HepG2 (cell line): ENCODE measurements at regions not wholly inside any gene's neighbourhood (a gene's known extent, or its start where the extent isn't known, plus 50 kb on each side); places are given as distances from the start of the nearest gene placed in this dataset.

Experiments used
- ATAC-seq: fragments of 200-7000 bp; cut with Tn5 transposase; 3 replicates; pipeline ENCODE4 v1.9.1; 2020; ENCODE audit warnings: mild to moderate bottlenecking, moderate library complexity
- BruUV-seq: library from RNA; stranded (reverse); fragments of 400-500 nt; replicated peaks from 2 replicates; lab custom pipeline; 2021; lab: Mats Ljungman, UMichigan
- CTCF ChIA-PET: fragments of 300-600 bp; formaldehyde crosslinking; extraction: SDS; loops from one replicate; lab custom pipeline; 2021; ENCODE audit warnings: low total read pairs, inconsistent platforms, low intra/inter-chr PET ratio; lab: Yijun Ruan, JAX
- POLR2A ChIA-PET: fragments of 350-600 bp; sonication (Branson Sonifier 250); formaldehyde crosslinking; loops from one replicate; lab custom pipeline; 2020; ENCODE audit warnings: antibody characterized with exemption, inconsistent platforms; lab: Yijun Ruan, JAX
- DNase-seq: peaks from one replicate; pipeline ENCODE4 v3.0.0-alpha.2; 2015; ENCODE audit warnings: low spot score
- FAIRE-seq: peaks from 3 replicates; lab custom pipeline; 2011; peaks lifted over from hg19 to GRCh38; lab: Jason Lieb, UNC
- H2AFZ ChIP-seq: one replicate; pipeline ENCODE4 v1.6.1; 2011; ENCODE audit warnings: low read length, inconsistent platforms
- H3K27ac ChIP-seq: fragments of 300-600 bp; 3 replicates; pipeline ENCODE4 v1.8.0; 2011; ENCODE audit warnings: mixed run types, mild to moderate bottlenecking, mixed read lengths, low read length, inconsistent platforms; ENCODE audit not compliant: insufficient read depth; ENCODE audit errors: extremely low read length
- H3K27me3 ChIP-seq, 2 experiments: fragments of 200-600 bp in 1 of 2; 2 replicates in 1 of 2; 3 replicates in 1 of 2; pipeline versions ENCODE4 v1.6.0 to v1.8.0; 2011; ENCODE audit warnings: low read length in 2 of 2, mild to moderate bottlenecking in 2 of 2, moderate library complexity in 2 of 2, inconsistent platforms in 1 of 2; ENCODE audit not compliant: insufficient read depth in 2 of 2, control insufficient read depth in 1 of 2
- H3K36me3 ChIP-seq, 2 experiments: fragments of 200-600 bp in 1 of 2; replicated peaks in 1 of 2; 2 replicates in 1 of 2; 3 replicates in 1 of 2; pipeline versions ENCODE4 v1.5.1 to v1.8.0; 2011; ENCODE audit warnings: low read length in 2 of 2, inconsistent platforms in 1 of 2; ENCODE audit not compliant: insufficient read depth in 2 of 2, control insufficient read depth in 1 of 2
- H3K4me1 ChIP-seq: 2 replicates; pipeline ENCODE4 v1.5.1; 2012; ENCODE audit warnings: low read length, inconsistent platforms; ENCODE audit not compliant: insufficient read depth
- H3K4me2 ChIP-seq: 2 replicates; pipeline ENCODE4 v1.6.0; 2011; ENCODE audit warnings: low read depth, low read length, inconsistent platforms
- H3K4me3 ChIP-seq, 3 experiments: fragments of 200-600 bp in 1 of 3; sonication (generic), shearing (Covaris generic) in 1 of 3; replicated peaks in 1 of 3; 2 replicates each; pipeline ENCODE4 v1.5.1; 2011 to 2016; ENCODE audit warnings: low read length in 3 of 3, inconsistent platforms in 2 of 3, low read depth in 2 of 3, mild to moderate bottlenecking in 2 of 3, control low read depth in 1 of 3, mixed read lengths in 1 of 3; ENCODE audit not compliant: insufficient read depth in 1 of 3
- H3K79me2 ChIP-seq: one replicate; pipeline ENCODE4 v1.6.1; 2011; ENCODE audit warnings: low read length, inconsistent platforms; ENCODE audit not compliant: insufficient read depth
- H3K9ac ChIP-seq: 2 replicates; pipeline ENCODE4 v1.6.0; 2011; ENCODE audit warnings: mild to moderate bottlenecking, low read depth, low read length, inconsistent platforms; ENCODE audit not compliant: insufficient read depth
- H3K9me3 ChIP-seq: 2 replicates; pipeline ENCODE4 v1.5.1; 2012; ENCODE audit warnings: mild to moderate bottlenecking, low read length
- H4K20me1 ChIP-seq: 2 replicates; pipeline ENCODE4 v1.6.0; 2011; ENCODE audit warnings: inconsistent platforms, mild to moderate bottlenecking, low read length, moderate library complexity; ENCODE audit not compliant: insufficient read depth
- ARID2 ChIP-seq: sonication (generic); formaldehyde crosslinking; IDR thresholded peaks from 2 replicates; pipeline ENCODE4 v1.8.1; 2022; ENCODE audit warnings: mild to moderate bottlenecking, missing genetic modification reagents, borderline replicate concordance
- CENPBD1 ChIP-seq: sonication (generic); formaldehyde crosslinking; IDR thresholded peaks from 2 replicates; pipeline ENCODE4 v1.8.0; 2022; ENCODE audit warnings: missing genetic modification reagents, low read depth, mild to moderate bottlenecking, borderline replicate concordance
- ELF3 ChIP-seq: IDR thresholded peaks from 2 replicates; pipeline ENCODE4 v1.6.1; 2016; ENCODE audit warnings: missing genetic modification reagents, missing compliant biosample characterization
- HOXD1 ChIP-seq: sonication (generic); formaldehyde crosslinking; IDR thresholded peaks from 2 replicates; pipeline ENCODE4 v1.5.0; 2020; ENCODE audit warnings: missing genetic modification reagents
- ISL2 ChIP-seq: sonication (generic); formaldehyde crosslinking; IDR thresholded peaks from 2 replicates; pipeline ENCODE4 v1.5.0; 2020; ENCODE audit warnings: missing genetic modification reagents
- JUND ChIP-seq: sonication (generic); formaldehyde crosslinking; IDR thresholded peaks from 2 replicates; pipeline ENCODE4 v1.8.0; 2022; ENCODE audit warnings: mild to moderate bottlenecking, missing genetic modification reagents
- PAXIP1 ChIP-seq: sonication (generic); formaldehyde crosslinking; conservative IDR thresholded peaks from 2 replicates; pipeline ENCODE4 v1.4.0; 2020; ENCODE audit warnings: mild to moderate bottlenecking, missing genetic modification reagents, moderate library complexity
- RBM39 ChIP-seq: fragments of 200-400 bp; formaldehyde crosslinking; IDR thresholded peaks from one replicate; pipeline ENCODE4 v1.6.1; 2018; ENCODE audit warnings: antibody characterized with exemption, mild to moderate bottlenecking, low read depth, low read length; ENCODE audit not compliant: poor library complexity, severe bottlenecking
- RFXANK ChIP-seq: IDR thresholded peaks from 2 replicates; pipeline ENCODE4 v1.6.1; 2016
- SOX6 ChIP-seq, 2 experiments: fragments of 450-650 bp in 1 of 2; sonication (generic) in 1 of 2; formaldehyde crosslinking in 1 of 2; IDR thresholded peaks; 2 replicates each; pipeline versions ENCODE4 v1.4.0 to v1.6.1; 2017 to 2020; ENCODE audit warnings: antibody characterized with exemption in 1 of 2, mild to moderate bottlenecking in 1 of 2, missing genetic modification reagents in 1 of 2
- XBP1 ChIP-seq: sonication (generic); formaldehyde crosslinking; IDR thresholded peaks from 2 replicates; pipeline ENCODE4 v1.5.0; 2020; ENCODE audit warnings: missing genetic modification reagents
- ZFP90 ChIP-seq: sonication (generic); formaldehyde crosslinking; IDR thresholded peaks from 2 replicates; pipeline ENCODE4 v1.8.0; 2022; ENCODE audit warnings: missing genetic modification reagents, mild to moderate bottlenecking, inconsistent platforms, borderline replicate concordance
- ZNF124 ChIP-seq: sonication (generic); formaldehyde crosslinking; IDR thresholded peaks from 2 replicates; pipeline ENCODE4 v1.4.0; 2020; ENCODE audit warnings: missing genetic modification reagents
- ZNF354B ChIP-seq: sonication (generic); formaldehyde crosslinking; IDR thresholded peaks from 2 replicates; pipeline ENCODE4 v1.8.0; 2022; ENCODE audit warnings: mild to moderate bottlenecking, missing genetic modification reagents
- ZNF446 ChIP-seq: sonication (generic); formaldehyde crosslinking; IDR thresholded peaks from 2 replicates; pipeline ENCODE4 v1.5.0; 2020; ENCODE audit warnings: mild to moderate bottlenecking, missing genetic modification reagents
- ZNF589 ChIP-seq: sonication (generic); formaldehyde crosslinking; conservative IDR thresholded peaks from 2 replicates; pipeline ENCODE4 v1.8.0; 2022; ENCODE audit warnings: mild to moderate bottlenecking, moderate library complexity, missing genetic modification reagents
- ZNF672 ChIP-seq: sonication (generic); formaldehyde crosslinking; IDR thresholded peaks from 2 replicates; pipeline ENCODE4 v1.8.1; 2022; ENCODE audit warnings: missing genetic modification reagents
- ZNF768 ChIP-seq: sonication (generic); formaldehyde crosslinking; IDR thresholded peaks from 2 replicates; pipeline ENCODE4 v1.4.0; 2020; ENCODE audit warnings: missing genetic modification reagents
- ZNF841 ChIP-seq: sonication (generic); formaldehyde crosslinking; IDR thresholded peaks from 2 replicates; pipeline ENCODE4 v1.8.1; 2023; ENCODE audit warnings: missing genetic modification reagents, borderline replicate concordance
- ZSCAN9 ChIP-seq: IDR thresholded peaks from 2 replicates; pipeline ENCODE4 v1.6.1; 2016; ENCODE audit warnings: borderline replicate concordance
- WGBS: methylation state at CpG from one replicate; pipeline ENCODE4 v1.1.6; 2017; ENCODE audit warnings: low lambda C conversion rate; 5-methylcytosine and 5-hydroxymethylcytosine counted together
- in situ Hi-C: cut with HindIII; loops from 2 replicates; pipeline ENCODE4 v1.10.0; 2017; ENCODE audit warnings: low pct_unique_long_range_greater_than_20kb; ENCODE audit not compliant: extremely low pct_ligation_motif_present
- intact Hi-C: fragments of 100-400 bp; cut with micrococcal nuclease; formaldehyde crosslinking; loops from one replicate; pipeline ENCODE4 v1.10.0; 2022; ENCODE audit not compliant: unreplicated experiment

DNA sequence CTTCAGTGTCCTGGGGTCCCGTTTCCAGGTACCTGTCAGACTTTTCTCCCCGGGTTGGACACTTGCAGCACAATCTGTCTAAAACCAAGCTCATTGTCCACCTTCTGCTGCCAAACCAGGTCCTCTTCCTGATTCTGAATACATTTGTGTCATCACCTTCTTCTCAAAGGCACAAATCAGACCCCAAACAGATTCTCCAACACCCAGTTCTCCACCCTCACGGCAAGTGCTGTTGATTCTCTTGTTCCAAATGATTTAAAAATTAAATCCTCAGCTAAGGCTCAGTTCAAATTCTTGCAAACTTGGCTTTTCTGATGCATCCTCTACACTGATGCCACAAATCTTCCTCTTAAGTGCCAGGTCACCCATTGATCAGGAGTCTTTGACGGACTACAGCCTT lies 122.5 kb upstream of the LDB2 start:
- intact Hi-C loops, result no loop called here
- in situ Hi-C loops, result no loop called here
- no TSS peak for BruUV-seq

DNA sequence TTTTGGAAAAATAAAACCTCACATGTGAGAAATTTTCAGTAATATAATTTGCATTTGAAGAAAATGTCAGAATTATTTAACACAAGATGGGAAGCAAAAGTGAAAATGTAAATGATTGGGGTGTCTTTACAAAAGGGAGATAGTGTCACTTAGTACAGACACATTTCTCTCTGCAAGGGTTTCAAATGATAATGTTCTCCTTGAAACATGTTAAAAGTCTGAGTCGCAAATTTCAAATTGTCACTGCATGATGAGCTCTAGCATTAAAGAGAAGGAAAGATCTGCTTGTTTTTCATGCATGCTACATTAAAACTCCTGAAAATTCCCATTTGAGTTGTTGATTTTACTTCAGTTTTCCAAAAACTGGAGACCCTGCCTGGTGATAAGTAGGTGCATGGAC lies 122.0 kb upstream of the LDB2 start:
- ChIA-PET POLR2A (no interaction called here), CTCF (no interaction called here)
- H3K79me2 ChIP-seq, result no peaks in the 10 kb centered on the region
- H4K20me1 ChIP-seq, result no peaks in the 10 kb centered on the region
- H3K4me2 ChIP-seq, result no peak overlapping the region
- H3K36me3 ChIP-seq, result no peaks in the 10 kb centered on the region
- H3K4me1 ChIP-seq, result no peaks in the 10 kb centered on the region
- H3K27ac ChIP-seq, result no peak overlapping the region
- 9% methylated on average over 1 of the region's 1 CpG for WGBS
- intact Hi-C loops (no loop called here), in situ Hi-C loops (no loop called here)
- no peak overlapping the region for H2AFZ ChIP-seq
- ATAC-seq (no peak), FAIRE-seq (no peak), DNase-seq (no peak)
- no peaks in the 10 kb centered on the region for H3K9me3 ChIP-seq
- BruUV-seq, result no TSS peak
- H3K27me3 ChIP-seq, result no peaks in the 10 kb centered on the region
- no peak overlapping the region for H3K9ac ChIP-seq
- H3K4me3 ChIP-seq, result no peak overlapping the region
- TF ChIP-seq RBM39, result no peak
- no peak for TF ChIP-seq PAXIP1
- TF ChIP-seq ISL2 (CRISPR knock-in tag), result no peak
- no peak for TF ChIP-seq ELF3
- no peak for TF ChIP-seq CENPBD1 (CRISPR knock-in tag)
- no peak for TF ChIP-seq ZSCAN9 (CRISPR knock-in tag)
- no peak for TF ChIP-seq RFXANK (CRISPR knock-in tag)
- no peak for TF ChIP-seq JUND (CRISPR knock-in tag)
- no peak for TF ChIP-seq ARID2 (CRISPR knock-in tag)
- no peak for TF ChIP-seq SOX6 (IDR thresholded peaks at IDR 0.05)
- TF ChIP-seq SOX6 (CRISPR knock-in tag; IDR thresholded peaks at IDR 0.05), result no peak
- TF ChIP-seq ZNF672 (CRISPR knock-in tag), result no peak
- no peak for TF ChIP-seq ZNF589
- no peak for TF ChIP-seq ZNF841 (CRISPR knock-in tag)
- no peak for TF ChIP-seq ZNF446 (CRISPR knock-in tag)

More for the DNA sequence above, 122.5 kb upstream of the LDB2 start:
- no peaks in the 10 kb centered on the region for H3K27me3 ChIP-seq
- no peaks in the 10 kb centered on the region for H3K9me3 ChIP-seq
- no peak overlapping the region for H3K4me2 ChIP-seq
- H4K20me1 ChIP-seq, result no peaks in the 10 kb centered on the region
- POLR2A ChIA-PET, result no interaction called here
- H3K4me3 ChIP-seq, result no peak overlapping the region
- no peaks in the 10 kb centered on the region for H3K79me2 ChIP-seq
- H2AFZ ChIP-seq, result no peak overlapping the region
- DNase-seq (no peak), FAIRE-seq (no peak), ATAC-seq (no peak)
- TF ChIP-seq ZFP90 (CRISPR knock-in tag), result no peak
- no peak for TF ChIP-seq HOXD1 (CRISPR knock-in tag)
- no peak for TF ChIP-seq ZNF354B (CRISPR knock-in tag)
- no peak for TF ChIP-seq ZNF124 (CRISPR knock-in tag)
- TF ChIP-seq JUND (CRISPR knock-in tag), result no peak
- no peak for TF ChIP-seq ZNF768 (CRISPR knock-in tag)
- no peak for TF ChIP-seq XBP1 (CRISPR knock-in tag)
- no peak overlapping the region for H3K9ac ChIP-seq
- H3K27ac ChIP-seq, result no peak overlapping the region
- WGBS, result 10% methylated on average over 3 of the region's 4 CpGs
- no peaks in the 10 kb centered on the region for H3K4me1 ChIP-seq
- CTCF ChIA-PET, result no interaction called here
- H3K36me3 ChIP-seq, result no peaks in the 10 kb centered on the region
